Smooth muscle cell (in vitro differentiated cells): ENCODE measurements at regions not wholly inside any gene's neighbourhood (a gene's known extent, or its start where the extent isn't known, plus 50 kb on each side); places are given as distances from the start of the nearest gene placed in this dataset.

Experiments
- DNase-seq: peaks from one replicate; lab custom pipeline; 2025; ENCODE audit not compliant: unreplicated experiment; lab: John Stamatoyannopoulos, UW
- H2AFZ ChIP-seq: fragments of 200-600 bp; sonication (generic); 2 replicates; pipeline ENCODE4 v1.6.0; 2016; ENCODE audit warnings: antibody characterized with exemption, low read depth, mild to moderate bottlenecking
- H3F3A ChIP-seq: fragments of 200-600 bp; sonication (generic); 2 replicates; pipeline ENCODE4 v1.6.0; 2017; ENCODE audit warnings: antibody characterized with exemption, low read depth
- H3K27ac ChIP-seq: fragments of 200-600 bp; sonication (generic); 2 replicates; pipeline ENCODE4 v1.5.1; 2016; ENCODE audit warnings: low read depth, mild to moderate bottlenecking
- H3K27me3 ChIP-seq: fragments of 200-600 bp; sonication (generic); 2 replicates; pipeline ENCODE4 v1.6.1; 2016; ENCODE audit warnings: low read depth, mild to moderate bottlenecking
- H3K36me3 ChIP-seq: fragments of 200-600 bp; sonication (generic); 2 replicates; pipeline ENCODE4 v1.5.1; 2016; ENCODE audit warnings: low read depth
- H3K4me1 ChIP-seq: fragments of 200-600 bp; sonication (generic); 2 replicates; pipeline ENCODE4 v1.5.1; 2016; ENCODE audit warnings: low read depth
- H3K4me2 ChIP-seq: fragments of 200-600 bp; sonication (generic); 2 replicates; pipeline ENCODE4 v1.6.0; 2016; ENCODE audit warnings: mild to moderate bottlenecking
- H3K4me3 ChIP-seq: fragments of 200-600 bp; sonication (generic); 2 replicates; pipeline ENCODE4 v1.5.1; 2016; ENCODE audit warnings: mild to moderate bottlenecking
- H3K79me2 ChIP-seq: fragments of 200-600 bp; sonication (generic); 2 replicates; pipeline ENCODE4 v1.6.0; 2016; ENCODE audit warnings: low read depth, mild to moderate bottlenecking
- H3K9ac ChIP-seq: fragments of 200-600 bp; sonication (generic); 2 replicates; pipeline ENCODE4 v1.6.0; 2016; ENCODE audit warnings: low read depth
- H3K9me3 ChIP-seq: fragments of 200-600 bp; sonication (generic); replicated peaks from 2 replicates; pipeline ENCODE4 v1.5.1; 2016; ENCODE audit warnings: low read depth
- H4K20me1 ChIP-seq: fragments of 200-600 bp; sonication (generic); 2 replicates; pipeline ENCODE4 v1.6.0; 2016; ENCODE audit warnings: low read depth
- WGBS: methylation state at CpG from one replicate; pipeline ENCODE4 v1.1.7; 2016; ENCODE audit warnings: low lambda C conversion rate; 5-methylcytosine and 5-hydroxymethylcytosine counted together
- TF ChIP-seq, protein P1 (sequence below): fragments of 200-600 bp; sonication (generic); IDR thresholded peaks from 2 replicates; pipeline ENCODE4 v1.5.1; 2017; ENCODE audit warnings: borderline replicate concordance, mild to moderate bottlenecking, antibody characterized with exemption; ENCODE audit not compliant: insufficient read depth, poor library complexity, severe bottlenecking

DNA sequence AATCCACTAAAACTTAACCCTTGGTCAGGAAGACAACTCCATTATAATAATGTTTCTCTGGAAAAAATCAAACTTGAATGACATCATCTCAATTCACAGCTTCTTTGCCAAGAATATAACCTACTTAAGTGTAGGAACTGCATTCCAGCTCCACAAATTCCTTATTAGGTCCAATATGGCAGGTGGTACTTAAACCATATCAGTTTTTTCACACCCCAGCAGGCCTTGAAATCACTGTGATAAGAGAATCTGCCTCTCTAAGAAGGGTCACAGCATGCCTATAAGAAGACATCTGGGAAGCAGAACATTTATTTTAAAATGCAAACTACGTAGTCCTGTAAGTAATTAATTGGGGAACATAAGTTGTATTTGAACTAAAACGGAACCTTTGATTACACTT lies 687.8 kb downstream of the DIAPH3 start:
- H3K9ac ChIP-seq: no peak overlapping the region
- H4K20me1 ChIP-seq: no peaks in the 10 kb centered on the region
- TF ChIP-seq, protein P1, sequence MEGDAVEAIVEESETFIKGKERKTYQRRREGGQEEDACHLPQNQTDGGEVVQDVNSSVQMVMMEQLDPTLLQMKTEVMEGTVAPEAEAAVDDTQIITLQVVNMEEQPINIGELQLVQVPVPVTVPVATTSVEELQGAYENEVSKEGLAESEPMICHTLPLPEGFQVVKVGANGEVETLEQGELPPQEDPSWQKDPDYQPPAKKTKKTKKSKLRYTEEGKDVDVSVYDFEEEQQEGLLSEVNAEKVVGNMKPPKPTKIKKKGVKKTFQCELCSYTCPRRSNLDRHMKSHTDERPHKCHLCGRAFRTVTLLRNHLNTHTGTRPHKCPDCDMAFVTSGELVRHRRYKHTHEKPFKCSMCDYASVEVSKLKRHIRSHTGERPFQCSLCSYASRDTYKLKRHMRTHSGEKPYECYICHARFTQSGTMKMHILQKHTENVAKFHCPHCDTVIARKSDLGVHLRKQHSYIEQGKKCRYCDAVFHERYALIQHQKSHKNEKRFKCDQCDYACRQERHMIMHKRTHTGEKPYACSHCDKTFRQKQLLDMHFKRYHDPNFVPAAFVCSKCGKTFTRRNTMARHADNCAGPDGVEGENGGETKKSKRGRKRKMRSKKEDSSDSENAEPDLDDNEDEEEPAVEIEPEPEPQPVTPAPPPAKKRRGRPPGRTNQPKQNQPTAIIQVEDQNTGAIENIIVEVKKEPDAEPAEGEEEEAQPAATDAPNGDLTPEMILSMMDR: no peak
- H3K4me3 ChIP-seq: no peak overlapping the region
- H3K4me2 ChIP-seq: no peak overlapping the region
- H3K27me3 ChIP-seq: no peaks in the 10 kb centered on the region
- peaks cover 27% of the 10 kb centered on the region for H3K4me1 ChIP-seq
- no peak for DNase-seq
- no peaks in the 10 kb centered on the region for H3K36me3 ChIP-seq
- no peaks in the 10 kb centered on the region for H3K79me2 ChIP-seq
- 83% methylated on average over 2 of the region's 2 CpGs for WGBS
- H2AFZ ChIP-seq: no peak overlapping the region
- no peak overlapping the region for H3K27ac ChIP-seq
- no peaks in the 10 kb centered on the region for H3K9me3 ChIP-seq
- H3F3A ChIP-seq: peaks cover 6% of the 10 kb centered on the region

DNA sequence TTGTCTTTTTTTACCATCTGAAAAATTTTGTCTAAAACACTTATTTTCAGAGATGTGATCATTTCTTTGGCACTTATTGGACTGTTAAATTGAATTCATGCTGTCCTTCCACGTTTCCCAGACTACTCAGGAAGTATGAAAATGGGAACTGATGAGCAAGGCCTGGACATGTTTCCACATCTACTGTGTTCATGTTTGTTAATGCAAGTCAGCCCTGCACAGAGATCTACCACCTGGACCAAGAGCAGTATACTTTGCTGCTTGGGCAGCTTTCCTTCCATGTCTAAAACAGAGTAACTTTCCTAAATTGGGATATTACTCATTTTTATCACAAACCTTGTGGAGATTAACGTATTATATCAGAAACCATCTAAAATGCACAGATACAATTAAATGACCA lies 687.4 kb downstream of the DIAPH3 start:
- no peak overlapping the region for H3K9ac ChIP-seq
- H3K9me3 ChIP-seq: no peaks in the 10 kb centered on the region
- no peaks in the 10 kb centered on the region for H3K36me3 ChIP-seq
- H3K4me3 ChIP-seq: no peak overlapping the region
- H3K27ac ChIP-seq: no peak overlapping the region
- WGBS: 73% methylated on average over 2 of the region's 2 CpGs
- H3F3A ChIP-seq: peaks cover 6% of the 10 kb centered on the region
- H3K27me3 ChIP-seq: no peaks in the 10 kb centered on the region
- H3K4me1 ChIP-seq: peaks cover 29% of the 10 kb centered on the region
- no peak overlapping the region for H3K4me2 ChIP-seq
- H3K79me2 ChIP-seq: no peaks in the 10 kb centered on the region
- TF ChIP-seq, protein P1: no peak
- H2AFZ ChIP-seq: no peak overlapping the region
- DNase-seq: no peak
- H4K20me1 ChIP-seq: no peaks in the 10 kb centered on the region

DNA sequence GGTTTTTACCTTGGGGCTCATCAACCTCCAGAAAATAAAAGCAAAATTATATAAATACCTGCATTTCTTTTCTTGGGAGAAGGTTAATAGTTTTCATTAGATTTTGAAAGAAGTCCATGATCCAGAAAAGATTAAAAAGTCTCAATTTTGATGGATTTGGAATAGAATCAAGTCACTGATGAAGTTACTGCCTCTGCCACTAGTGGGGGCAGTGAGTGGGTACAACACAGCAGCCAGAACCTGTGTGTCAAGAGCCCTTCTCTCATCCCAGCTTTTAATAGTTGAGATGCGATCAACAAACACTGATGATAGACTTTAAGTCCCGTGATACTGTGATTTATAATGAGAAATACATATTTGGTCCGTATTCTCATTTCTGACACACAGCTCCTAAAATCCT lies 686.7 kb downstream of the DIAPH3 start:
- Histone ChIP-seq H3F3A (peaks cover 6% of the 10 kb centered on the region), H3K9ac (no peak overlapping the region), H4K20me1 (no peaks in the 10 kb centered on the region), H3K4me2 (no peak overlapping the region), H3K4me3 (no peak overlapping the region), H3K79me2 (no peaks in the 10 kb centered on the region), H3K27ac (no peak overlapping the region), H3K4me1 (peaks cover 29% of the 10 kb centered on the region), H3K27me3 (no peaks in the 10 kb centered on the region), H3K9me3 (no peaks in the 10 kb centered on the region), H3K36me3 (no peaks in the 10 kb centered on the region), H2AFZ (no peak overlapping the region)
- WGBS: 92% methylated on average over 3 of the region's 3 CpGs
- TF ChIP-seq, protein P1: no peak
- DNase-seq: no peak

DNA sequence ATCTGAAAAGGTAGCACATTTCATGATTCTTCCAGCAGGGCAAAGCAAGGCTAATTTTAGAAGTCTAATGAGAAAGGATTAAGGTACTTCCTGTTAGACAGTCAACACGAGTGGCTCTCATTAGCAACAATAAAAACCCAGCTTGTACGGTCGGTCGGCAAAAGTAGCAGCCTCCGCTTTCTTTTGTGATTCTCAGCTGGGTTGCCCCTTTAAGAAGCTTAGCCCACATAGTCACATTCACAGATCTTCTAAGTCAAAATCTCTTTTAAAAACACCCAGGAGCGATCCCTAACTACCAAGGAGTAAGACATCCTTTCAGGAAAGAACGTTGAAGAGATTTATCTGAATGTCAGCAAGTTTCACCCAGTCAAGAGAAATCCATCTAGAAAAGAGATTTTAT lies 684.8 kb downstream of the DIAPH3 start:
- Histone ChIP-seq H3K9me3 (no peaks in the 10 kb centered on the region), H3F3A (peaks cover 6% of the 10 kb centered on the region), H3K36me3 (no peaks in the 10 kb centered on the region), H3K4me2 (peak overlapping the region; percentile 50), H3K27ac (no peak overlapping the region), H3K79me2 (no peaks in the 10 kb centered on the region), H4K20me1 (no peaks in the 10 kb centered on the region), H3K4me1 (peaks cover 38% of the 10 kb centered on the region), H3K9ac (no peak overlapping the region), H3K4me3 (no peak overlapping the region), H2AFZ (peak overlapping the region; percentile 81), H3K27me3 (no peaks in the 10 kb centered on the region)
- 26% methylated on average over 7 of the region's 7 CpGs for WGBS
- DNase-seq: no peak
- TF ChIP-seq, protein P1: no peak
